Thoracic aorta (tissue), 2 donors: ENCODE measurements at regions not wholly inside any gene's neighbourhood (a gene's known extent, or its start where the extent isn't known, plus 50 kb on each side); places are given as distances from the start of the nearest gene placed in this dataset.

Experiments
- ATAC-seq: fragments of 150-250 bp; one replicate; pipeline ENCODE4 v1.8.0; 2017; ENCODE audit warnings: low read depth; ENCODE audit not compliant: insufficient number of reproducible peaks, low FRiP score
- DNase-seq: peaks from one replicate; pipeline ENCODE4 v3.0.0-alpha.2; 2020; ENCODE audit warnings: low spot score
- H3K27ac ChIP-seq, 2 donors: fragments of 200-600 bp; sonication (generic); 1 replicate in 1 of 2; 2 replicates in 1 of 2; pipeline ENCODE4 v1.5.1; 2016; ENCODE audit warnings: mild to moderate bottlenecking in 2 of 2, moderate library complexity in 2 of 2
- H3K27me3 ChIP-seq: fragments of 200-600 bp; sonication (generic); replicated peaks from 2 replicates; pipeline ENCODE4 v1.6.0; 2016; ENCODE audit warnings: mild to moderate bottlenecking; ENCODE audit not compliant: insufficient read depth
- H3K36me3 ChIP-seq: fragments of 200-600 bp; sonication (generic); one replicate; pipeline ENCODE4 v1.5.1; 2016
- H3K4me1 ChIP-seq, 2 donors: fragments of 200-600 bp; sonication (generic); 1 replicate in 1 of 2; 2 replicates in 1 of 2; pipeline versions ENCODE4 v1.5.1 to v1.6.0; 2016; ENCODE audit warnings: low read depth in 2 of 2, mild to moderate bottlenecking in 1 of 2; ENCODE audit not compliant: control insufficient read depth in 1 of 2
- H3K4me3 ChIP-seq: fragments of 200-600 bp; sonication (generic); 2 replicates; pipeline ENCODE4 v1.5.1; 2016; ENCODE audit warnings: mild to moderate bottlenecking
- H3K9me3 ChIP-seq: fragments of 200-600 bp; sonication (generic); 2 replicates; pipeline ENCODE4 v1.5.1; 2016
- CTCF ChIP-seq: fragments of 200-600 bp; sonication (generic); IDR thresholded peaks from one replicate; pipeline ENCODE4 v1.5.1; 2019; ENCODE audit warnings: antibody characterized with exemption

- DNase-seq (no peak), ATAC-seq (no peak)
- Histone ChIP-seq H3K27me3 (no peaks in the 10 kb centered on the region), H3K27ac (no peak overlapping the region), H3K4me3 (no peak overlapping the region), H3K36me3 (no peaks in the 10 kb centered on the region), H3K9me3 (no peaks in the 10 kb centered on the region), H3K4me1 (no peaks in the 10 kb centered on the region)
- TF ChIP-seq CTCF: no peak
Observed at GRCh38 chr9:126053913-126054312, 272.7 kb upstream of the MVB12B start.

GRCh38 chr9:126055381-126055985 lies 271.1 kb upstream of the MVB12B start:
- Histone ChIP-seq H3K4me3 (no peak overlapping the region), H3K4me1 (no peaks in the 10 kb centered on the region), H3K27me3 (no peaks in the 10 kb centered on the region), H3K27ac (no peak overlapping the region), H3K36me3 (no peaks in the 10 kb centered on the region), H3K9me3 (no peaks in the 10 kb centered on the region)
- no peak for TF ChIP-seq CTCF
- ATAC-seq: no peak
- DNase-seq: no peak

GRCh38 chr9:126056312-126057021 lies 270.2 kb upstream of the MVB12B start:
- Histone ChIP-seq H3K9me3 (no peaks in the 10 kb centered on the region), H3K4me3 (no peak overlapping the region), H3K27me3 (no peaks in the 10 kb centered on the region), H3K4me1 (no peaks in the 10 kb centered on the region), H3K27ac (no peak overlapping the region), H3K36me3 (no peaks in the 10 kb centered on the region)
- no peak for TF ChIP-seq CTCF
- ATAC-seq: no peak
- no peak for DNase-seq

GRCh38 chr9:126057121-126057825 lies 269.4 kb upstream of the MVB12B start:
- no peak overlapping the region for H3K4me3 ChIP-seq
- DNase-seq (no peak), ATAC-seq (no peak)
- no peak for TF ChIP-seq CTCF
- H3K27ac ChIP-seq: no peak overlapping the region
- H3K9me3 ChIP-seq: no peaks in the 10 kb centered on the region
- H3K4me1 ChIP-seq: no peaks in the 10 kb centered on the region
- no peaks in the 10 kb centered on the region for H3K27me3 ChIP-seq
- no peaks in the 10 kb centered on the region for H3K36me3 ChIP-seq

GRCh38 chr9:126058011-126058531 lies 268.6 kb upstream of the MVB12B start:
- no peak for TF ChIP-seq CTCF
- Histone ChIP-seq H3K27ac (no peak overlapping the region), H3K36me3 (no peaks in the 10 kb centered on the region), H3K4me1 (no peaks in the 10 kb centered on the region), H3K9me3 (no peaks in the 10 kb centered on the region), H3K27me3 (no peaks in the 10 kb centered on the region), H3K4me3 (no peak overlapping the region)
- DNase-seq (no peak), ATAC-seq (no peak)
